BLaER1 (cell line): ENCODE measurements at regions not wholly inside any gene's neighbourhood (a gene's known extent, or its start where the extent isn't known, plus 50 kb on each side); places are given as distances from the start of the nearest gene placed in this dataset.

Source experiments
- H3K27ac ChIP-seq: shearing (Covaris generic); formaldehyde crosslinking; 2 replicates; pipeline ENCODE4 v1.8.1; 2022
- H3K27me3 ChIP-seq: shearing (Covaris generic); formaldehyde crosslinking; 2 replicates; pipeline ENCODE4 v1.8.1; 2022
- H3K36me3 ChIP-seq: shearing (Covaris generic); formaldehyde crosslinking; 2 replicates; pipeline ENCODE4 v1.8.1; 2022
- H3K4me1 ChIP-seq: shearing (Covaris generic); formaldehyde crosslinking; 2 replicates; pipeline ENCODE4 v1.8.1; 2022
- H3K4me2 ChIP-seq: shearing (Covaris generic); formaldehyde crosslinking; 2 replicates; pipeline ENCODE4 v1.8.1; 2022
- H3K4me3 ChIP-seq: shearing (Covaris generic); formaldehyde crosslinking; 2 replicates; pipeline ENCODE4 v1.8.1; 2022
- H3K9ac ChIP-seq: shearing (Covaris generic); formaldehyde crosslinking; 2 replicates; pipeline ENCODE4 v1.8.1; 2022
- H3K9me3 ChIP-seq: shearing (Covaris generic); formaldehyde crosslinking; 2 replicates; pipeline ENCODE4 v1.8.1; 2022
- H4K20me1 ChIP-seq: shearing (Covaris generic); formaldehyde crosslinking; 2 replicates; pipeline ENCODE4 v1.8.1; 2022
- Cebpa-rat ChIP-seq: shearing (Covaris generic); IDR thresholded peaks from 2 replicates; pipeline ENCODE4 v1.8.1; 2022

DNA sequence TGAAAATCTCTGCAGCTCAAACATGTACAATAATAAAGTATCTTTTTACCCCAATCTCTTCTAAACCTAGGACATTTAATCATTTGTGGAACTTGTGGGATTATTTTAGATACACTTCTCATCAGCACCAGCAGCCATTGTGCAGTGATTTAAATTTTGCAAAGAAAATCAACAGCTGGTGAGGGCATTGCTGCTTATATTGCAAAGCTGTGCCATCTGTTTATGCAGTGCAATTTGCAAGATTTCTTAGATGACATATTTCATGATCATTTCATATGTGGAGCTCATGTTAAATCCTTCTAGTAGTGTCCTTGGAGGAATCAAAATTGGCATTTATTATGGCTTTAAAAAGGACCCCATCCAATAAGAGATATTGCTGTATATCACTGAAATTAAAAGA is 320.7 kb downstream of the BTG1 start:
- Histone ChIP-seq H3K4me2 (no peak overlapping the region), H3K9ac (no peak overlapping the region), H4K20me1 (no peaks in the 10 kb centered on the region), H3K9me3 (no peaks in the 10 kb centered on the region), H3K27me3 (no peaks in the 10 kb centered on the region), H3K36me3 (no peaks in the 10 kb centered on the region), H3K27ac (no peak overlapping the region), H3K4me1 (no peaks in the 10 kb centered on the region), H3K4me3 (no peak overlapping the region)
- no peak for TF ChIP-seq Cebpa-rat

GRCh38 chr12:91819132-91819447 is 326.6 kb downstream of the BTG1 start:
- H4K20me1 ChIP-seq: no peaks in the 10 kb centered on the region
- H3K4me1 ChIP-seq: no peaks in the 10 kb centered on the region
- H3K4me3 ChIP-seq: no peak overlapping the region
- H3K27me3 ChIP-seq: no peaks in the 10 kb centered on the region
- H3K9ac ChIP-seq: no peak overlapping the region
- H3K4me2 ChIP-seq: no peak overlapping the region
- TF ChIP-seq Cebpa-rat: no peak
- H3K9me3 ChIP-seq: no peaks in the 10 kb centered on the region
- no peak overlapping the region for H3K27ac ChIP-seq
- no peaks in the 10 kb centered on the region for H3K36me3 ChIP-seq

- H3K9ac ChIP-seq: no peak overlapping the region
- no peaks in the 10 kb centered on the region for H3K9me3 ChIP-seq
- no peaks in the 10 kb centered on the region for H3K36me3 ChIP-seq
- H3K4me1 ChIP-seq: no peaks in the 10 kb centered on the region
- no peak overlapping the region for H3K27ac ChIP-seq
- H4K20me1 ChIP-seq: no peaks in the 10 kb centered on the region
- no peak overlapping the region for H3K4me2 ChIP-seq
- no peak overlapping the region for H3K4me3 ChIP-seq
- no peak for TF ChIP-seq Cebpa-rat
- H3K27me3 ChIP-seq: no peaks in the 10 kb centered on the region
Measured at GRCh38 chr12:91818227-91819131, 327.2 kb downstream of the BTG1 start.

DNA sequence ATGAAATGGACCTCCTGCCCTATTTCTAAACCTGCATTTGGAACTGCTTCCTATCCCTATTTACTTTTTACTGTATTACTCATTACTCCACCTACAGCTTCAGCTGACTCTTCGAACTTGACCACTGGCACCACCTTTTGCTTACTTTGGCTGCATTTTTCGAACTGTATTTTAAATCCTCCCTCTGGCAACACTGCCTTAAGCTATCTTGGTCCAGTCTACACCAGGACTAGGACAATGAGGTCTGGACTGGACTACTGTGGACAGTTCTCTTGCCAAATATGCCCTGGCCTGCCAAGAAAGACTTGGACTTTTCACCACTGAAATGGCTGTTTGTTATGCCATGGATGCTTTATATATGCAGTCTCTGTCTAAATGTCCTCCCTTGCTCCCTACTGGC is 328.1 kb downstream of the BTG1 start:
- Histone ChIP-seq H3K9ac (no peak overlapping the region), H3K27ac (no peak overlapping the region), H3K4me3 (no peak overlapping the region), H4K20me1 (no peaks in the 10 kb centered on the region), H3K27me3 (no peaks in the 10 kb centered on the region), H3K4me1 (no peaks in the 10 kb centered on the region), H3K36me3 (no peaks in the 10 kb centered on the region), H3K9me3 (no peaks in the 10 kb centered on the region), H3K4me2 (no peak overlapping the region)
- TF ChIP-seq Cebpa-rat: no peak

- no peaks in the 10 kb centered on the region for H3K9me3 ChIP-seq
- H3K4me2 ChIP-seq: no peak overlapping the region
- H3K4me1 ChIP-seq: no peaks in the 10 kb centered on the region
- H4K20me1 ChIP-seq: no peaks in the 10 kb centered on the region
- no peaks in the 10 kb centered on the region for H3K27me3 ChIP-seq
- TF ChIP-seq Cebpa-rat: no peak
- no peaks in the 10 kb centered on the region for H3K36me3 ChIP-seq
- H3K9ac ChIP-seq: no peak overlapping the region
- no peak overlapping the region for H3K27ac ChIP-seq
- no peak overlapping the region for H3K4me3 ChIP-seq
Measured at GRCh38 chr12:91813701-91814100, 331.9 kb downstream of the BTG1 start.

DNA sequence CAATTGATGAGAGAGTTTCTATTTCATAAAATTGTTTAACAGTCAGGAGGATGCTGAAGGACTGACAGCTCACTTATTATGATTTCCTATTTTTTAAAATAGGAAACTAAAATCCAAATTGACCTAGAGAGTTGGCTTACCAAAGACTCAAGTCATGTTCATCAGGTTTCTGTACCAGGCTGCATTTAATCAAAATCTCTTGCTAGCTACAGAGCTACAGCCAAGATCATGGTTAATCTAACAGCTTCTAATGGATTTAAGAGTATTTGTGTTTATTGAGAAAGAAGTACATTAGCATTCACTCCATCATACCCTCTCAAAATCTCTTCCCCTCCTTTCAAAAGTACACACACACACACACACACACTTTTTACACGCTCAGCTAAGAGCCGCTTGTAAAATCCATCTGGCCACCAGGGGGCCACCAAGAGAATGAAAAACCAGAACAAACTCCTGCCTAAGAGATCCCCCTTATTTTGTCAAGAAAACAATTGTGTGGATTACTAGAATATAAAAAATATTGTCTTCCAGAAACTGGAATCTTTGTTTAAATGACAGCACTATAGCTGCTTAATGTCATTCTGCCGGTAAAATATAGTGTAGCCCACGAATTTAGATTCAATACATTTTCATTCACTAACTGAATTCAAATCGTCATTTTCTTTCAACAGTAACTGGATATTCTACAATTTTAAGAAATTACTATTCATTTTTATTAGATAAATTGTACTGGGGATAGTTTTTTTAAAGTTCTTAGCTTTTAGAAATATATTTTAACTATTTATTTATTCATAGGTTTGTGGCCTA is 334.0 kb downstream of the BTG1 start:
- Histone ChIP-seq H3K4me2 (no peak overlapping the region), H3K9me3 (peaks cover 8% of the 10 kb centered on the region; the same call in 1 of the 2 replicates), H3K27ac (no peak overlapping the region), H3K9ac (no peak overlapping the region), H3K36me3 (no peaks in the 10 kb centered on the region), H4K20me1 (no peaks in the 10 kb centered on the region), H3K4me1 (no peaks in the 10 kb centered on the region), H3K27me3 (no peaks in the 10 kb centered on the region), H3K4me3 (no peak overlapping the region)
- no peak for TF ChIP-seq Cebpa-rat

DNA sequence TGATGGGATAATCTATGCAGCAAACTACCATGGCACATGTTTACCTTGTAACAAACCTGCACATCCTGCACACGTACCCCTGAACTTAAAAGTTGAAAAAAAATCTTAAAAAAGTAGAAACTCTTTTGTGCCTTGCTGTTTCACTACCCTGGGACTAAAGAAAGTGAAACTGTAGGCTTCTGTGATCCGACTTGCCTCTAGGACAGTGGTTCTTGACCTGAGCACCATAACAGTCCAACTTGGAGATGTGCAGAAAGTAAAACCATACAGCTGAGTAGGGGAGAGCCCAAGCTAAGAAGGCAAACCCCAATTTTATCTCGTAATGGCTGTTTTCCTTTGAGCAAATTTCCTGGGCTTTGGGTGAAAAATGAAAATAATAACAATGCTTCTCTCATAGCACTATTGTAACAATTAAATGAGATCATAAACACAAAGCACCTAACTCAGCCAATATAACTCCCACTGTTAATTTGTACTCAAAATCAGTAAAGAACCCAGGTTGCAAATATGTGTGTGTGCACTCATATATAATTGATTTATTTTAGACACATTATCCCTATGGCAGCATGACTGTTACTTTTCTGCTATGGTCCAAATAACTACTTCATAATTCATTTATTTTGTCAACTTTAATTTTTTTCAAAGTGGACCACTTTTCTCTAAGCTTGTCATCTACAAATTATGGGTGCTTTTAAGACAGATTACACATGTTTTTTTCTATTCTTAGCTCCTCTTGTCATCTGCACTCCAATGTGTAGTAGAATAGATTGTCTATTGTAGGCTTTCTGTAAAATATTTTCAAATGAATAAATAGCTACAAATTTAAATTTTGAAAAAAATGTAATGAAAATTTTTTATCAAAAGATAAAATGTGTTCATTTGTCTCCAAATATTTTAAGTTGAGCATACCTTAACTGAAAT is 334.9 kb downstream of the BTG1 start:
- H3K9ac ChIP-seq: no peak overlapping the region
- no peaks in the 10 kb centered on the region for H3K4me1 ChIP-seq
- H3K36me3 ChIP-seq: no peaks in the 10 kb centered on the region
- peaks cover 17% of the 10 kb centered on the region for H3K9me3 ChIP-seq
- H4K20me1 ChIP-seq: no peaks in the 10 kb centered on the region
- no peak overlapping the region for H3K4me2 ChIP-seq
- no peaks in the 10 kb centered on the region for H3K27me3 ChIP-seq
- TF ChIP-seq Cebpa-rat: no peak
- no peak overlapping the region for H3K27ac ChIP-seq
- H3K4me3 ChIP-seq: no peak overlapping the region

GRCh38 chr12:91810077-91810476 is 335.6 kb downstream of the BTG1 start:
- Histone ChIP-seq H3K27ac (no peak overlapping the region), H3K9me3 (peaks cover 19% of the 10 kb centered on the region), H3K9ac (no peak overlapping the region), H3K4me2 (no peak overlapping the region), H3K36me3 (no peaks in the 10 kb centered on the region), H3K4me1 (no peaks in the 10 kb centered on the region), H4K20me1 (no peaks in the 10 kb centered on the region), H3K27me3 (no peaks in the 10 kb centered on the region), H3K4me3 (no peak overlapping the region)
- no peak for TF ChIP-seq Cebpa-rat

DNA sequence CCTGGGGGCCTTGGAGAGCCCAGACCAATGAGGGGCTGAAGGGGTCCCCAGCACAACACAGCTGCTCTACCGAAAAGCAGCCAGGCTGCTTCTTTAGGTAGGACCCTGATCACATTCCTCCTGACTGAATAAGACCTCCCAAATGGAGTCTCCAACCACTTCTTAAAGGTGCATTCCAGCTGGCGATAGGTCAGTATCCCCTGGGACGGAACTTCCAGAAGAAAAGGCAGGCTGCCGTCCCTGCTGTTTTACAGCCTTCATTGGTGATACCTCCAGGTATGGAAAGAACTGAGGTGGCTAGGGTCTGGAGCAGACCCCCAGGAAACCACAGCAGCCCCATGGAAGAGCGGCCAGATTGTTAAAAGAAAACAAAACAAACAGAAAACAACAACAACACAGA is 340.6 kb downstream of the BTG1 start:
- no peak overlapping the region for H3K9ac ChIP-seq
- no peaks in the 10 kb centered on the region for H3K27me3 ChIP-seq
- peaks cover 26% of the 10 kb centered on the region for H3K9me3 ChIP-seq
- TF ChIP-seq Cebpa-rat: no peak
- no peak overlapping the region for H3K27ac ChIP-seq
- no peaks in the 10 kb centered on the region for H3K36me3 ChIP-seq
- H4K20me1 ChIP-seq: no peaks in the 10 kb centered on the region
- H3K4me2 ChIP-seq: no peak overlapping the region
- no peak overlapping the region for H3K4me3 ChIP-seq
- H3K4me1 ChIP-seq: no peaks in the 10 kb centered on the region
